ENCODE measurements at regions not wholly inside any gene's neighbourhood (a gene's known extent, or its start where the extent isn't known, plus 50 kb on each side); places are given as distances from the start of the nearest gene placed in this dataset.

GRCh38 chr6:7468382-7469081 is 72.9 kb upstream of the DSP start:
- peak in 1 of 2 donors; percentile 32 for DNase-seq (ENCODE audit: low spot score in 2 of 2)
- FAIRE-seq: no peak

DNA sequence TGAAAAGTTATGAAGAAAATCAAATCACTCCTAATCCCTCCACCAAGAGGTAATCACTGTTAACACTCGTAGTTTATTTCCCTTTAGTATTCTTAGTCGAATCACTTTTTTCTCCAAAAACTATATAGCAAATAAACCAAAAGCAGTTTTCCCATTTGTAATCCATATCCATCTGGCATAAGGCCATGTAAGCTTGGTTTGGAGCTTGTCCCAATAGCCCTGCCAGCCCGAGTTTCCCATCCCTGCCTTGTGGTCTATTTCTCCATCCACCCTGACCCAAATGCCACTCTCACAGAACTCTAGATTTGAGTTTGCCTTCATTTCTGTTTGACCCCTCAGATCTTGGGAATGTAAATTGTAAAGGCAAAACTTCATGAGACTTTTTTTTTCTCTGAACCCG is 71.8 kb upstream of the DSP start:
- FAIRE-seq: no peak
- no peak for DNase-seq (ENCODE audit: low spot score in 2 of 2)

DNA sequence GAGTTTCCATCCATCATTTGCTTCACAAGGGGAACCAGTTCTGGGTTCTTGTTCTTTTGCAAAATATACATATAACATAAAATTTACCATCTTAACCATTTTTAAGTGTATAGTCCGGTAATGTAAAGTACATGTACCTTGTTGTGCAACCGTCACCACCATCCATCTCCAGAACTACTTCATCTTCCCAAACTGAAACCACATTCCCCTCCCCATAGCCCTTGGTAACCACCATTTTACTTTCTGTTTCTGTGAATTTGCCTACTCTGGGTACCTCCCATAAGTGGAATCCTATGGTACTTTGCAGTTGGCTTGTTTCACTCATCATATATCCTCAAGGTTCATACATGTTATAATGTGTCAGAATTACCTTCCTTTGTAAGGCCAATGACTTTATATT is 70.3 kb upstream of the DSP start:
- no peak for FAIRE-seq
- DNase-seq (ENCODE audit: low spot score in 2 of 2): no peak

DNA sequence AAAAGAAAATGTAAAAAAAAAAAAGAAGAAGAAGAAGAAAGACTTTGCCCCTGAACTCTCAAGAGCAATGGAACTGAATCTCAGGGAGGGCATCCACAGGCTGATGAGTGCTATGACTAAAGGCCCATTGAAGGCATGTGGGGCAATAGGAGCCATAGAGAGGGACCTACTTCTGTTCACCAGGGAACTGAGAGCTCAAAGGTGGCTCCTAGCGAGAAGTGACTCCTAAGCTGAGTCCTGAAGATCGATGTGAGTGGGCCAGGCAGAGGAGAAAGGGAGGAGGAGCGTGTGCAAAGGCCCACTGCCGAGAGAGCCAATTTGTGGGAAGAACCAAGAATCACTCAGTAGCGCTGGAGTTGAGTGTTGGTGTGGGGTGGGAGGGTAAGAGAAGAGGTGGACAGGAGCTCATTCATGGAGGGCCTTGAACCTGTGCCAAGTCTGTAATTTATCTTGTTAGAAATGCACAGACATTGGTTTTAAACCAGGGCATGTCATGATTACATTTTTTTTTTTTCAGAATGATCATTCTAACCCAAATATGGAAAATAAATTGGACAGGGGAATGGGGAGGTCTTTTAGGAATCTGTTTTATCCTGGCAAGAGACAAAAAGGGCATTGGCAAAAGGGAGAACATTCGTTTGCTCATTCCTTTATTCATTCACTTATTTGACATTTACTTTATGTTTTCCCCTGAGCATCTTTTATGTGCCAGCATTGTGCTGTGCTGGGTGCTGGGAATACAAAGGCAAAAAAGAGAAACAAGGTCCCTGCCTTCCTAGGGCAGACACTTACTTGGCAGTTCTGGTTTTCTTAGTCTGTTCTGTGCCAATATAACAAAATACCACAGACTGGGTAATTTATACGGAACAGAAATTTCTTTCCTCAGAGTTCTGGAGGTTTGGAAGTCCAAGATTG is 67.4 kb upstream of the DSP start:
- FAIRE-seq: no peak
- no peak for DNase-seq (ENCODE audit: low spot score in 2 of 2)

GRCh38 chr6:7475081-7475480 is 66.4 kb upstream of the DSP start:
- no peak for FAIRE-seq
- no peak for DNase-seq (ENCODE audit: low spot score in 2 of 2)

DNA sequence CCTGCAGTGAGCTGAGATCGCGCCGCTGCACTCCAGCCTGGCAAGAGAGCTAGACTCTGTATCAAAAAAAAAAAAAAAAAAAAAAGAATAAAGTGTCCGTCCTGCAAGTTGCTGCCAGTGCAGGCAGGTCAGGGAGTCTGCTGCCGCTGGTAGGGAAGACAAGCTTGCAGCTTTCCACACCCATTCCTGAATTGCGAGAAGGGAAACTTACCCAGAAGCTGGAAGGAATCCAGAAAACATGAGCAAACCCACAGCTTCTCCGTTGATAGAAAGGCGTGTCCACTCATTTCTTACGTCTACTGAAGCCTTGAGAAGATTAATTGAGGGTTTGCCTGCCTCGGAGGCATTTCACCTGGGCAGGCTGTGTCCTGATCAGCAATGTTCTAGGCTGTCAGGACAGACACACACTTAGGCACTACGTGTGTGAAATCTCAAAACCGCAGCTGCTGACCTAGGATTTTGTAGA is 61.6 kb upstream of the DSP start:
- FAIRE-seq: no peak

GRCh38 chr6:7484666-7485065 is 56.8 kb upstream of the DSP start:
- FAIRE-seq (no peak), DNase-seq (ENCODE audit: low spot score in 2 of 2) (no peak)

More for the DNA sequence above, 61.6 kb upstream of the DSP start:
- no peak for DNase-seq (ENCODE audit: low spot score in 2 of 2)

DNA sequence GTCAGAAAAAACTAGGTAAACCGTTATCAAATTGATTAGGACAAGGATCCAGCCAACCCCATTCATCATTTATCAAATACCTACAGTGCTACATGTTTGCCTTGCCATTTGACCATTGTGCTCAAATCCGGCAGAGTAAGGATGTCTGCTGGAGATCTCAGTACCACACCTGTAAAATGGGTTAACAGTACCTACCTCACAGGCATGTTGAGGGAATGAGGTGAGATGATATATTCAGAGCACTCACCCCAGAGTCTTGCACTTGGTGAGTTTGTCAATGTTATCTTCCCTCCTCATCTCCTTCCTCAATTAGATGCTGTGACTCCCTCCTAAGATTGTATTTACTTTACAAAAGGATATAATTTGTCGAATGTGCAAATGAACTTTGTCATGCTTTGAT is 54.5 kb upstream of the DSP start:
- no peak for FAIRE-seq
- DNase-seq (ENCODE audit: low spot score in 2 of 2): no peak

- FAIRE-seq: no peak
- no peak for DNase-seq (ENCODE audit: low spot score in 2 of 2)
These were observed 53.0 kb upstream of the DSP start for GRCh38 chr6:7488494-7488893.

GRCh38 chr6:7489376-7489775 is 52.1 kb upstream of the DSP start:
- DNase-seq (ENCODE audit: low spot score in 2 of 2) (no peak), FAIRE-seq (no peak)
